ENCODE measurements at regions not wholly inside any gene's neighbourhood (a gene's known extent, or its start where the extent isn't known, plus 50 kb on each side); places are given as distances from the start of the nearest gene placed in this dataset.

DNA sequence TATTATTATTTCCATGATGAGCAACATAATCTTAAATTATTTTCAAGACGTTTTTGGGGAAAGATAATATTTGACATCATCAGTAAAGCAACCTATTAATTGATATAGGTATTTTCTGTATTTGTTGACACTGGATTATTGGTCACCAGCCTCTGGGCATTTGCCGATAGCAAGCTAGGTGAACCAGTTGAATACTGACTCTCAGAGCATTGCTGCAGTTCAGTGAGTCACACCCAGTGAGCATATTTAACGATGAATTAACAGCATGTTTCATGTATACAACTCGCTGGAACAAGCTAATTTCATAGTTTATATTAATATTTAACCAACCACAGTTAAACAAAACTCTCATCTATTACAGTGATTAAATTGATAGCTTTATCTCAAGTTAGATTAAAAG, 1006.0 kb upstream of the DIAPH2 start:
- no peak for TF ChIP-seq EZH2phosphoT487 (IDR thresholded peaks at IDR 0.05; ENCODE audit: borderline replicate concordance, low read length)
- TF ChIP-seq, protein P1, sequence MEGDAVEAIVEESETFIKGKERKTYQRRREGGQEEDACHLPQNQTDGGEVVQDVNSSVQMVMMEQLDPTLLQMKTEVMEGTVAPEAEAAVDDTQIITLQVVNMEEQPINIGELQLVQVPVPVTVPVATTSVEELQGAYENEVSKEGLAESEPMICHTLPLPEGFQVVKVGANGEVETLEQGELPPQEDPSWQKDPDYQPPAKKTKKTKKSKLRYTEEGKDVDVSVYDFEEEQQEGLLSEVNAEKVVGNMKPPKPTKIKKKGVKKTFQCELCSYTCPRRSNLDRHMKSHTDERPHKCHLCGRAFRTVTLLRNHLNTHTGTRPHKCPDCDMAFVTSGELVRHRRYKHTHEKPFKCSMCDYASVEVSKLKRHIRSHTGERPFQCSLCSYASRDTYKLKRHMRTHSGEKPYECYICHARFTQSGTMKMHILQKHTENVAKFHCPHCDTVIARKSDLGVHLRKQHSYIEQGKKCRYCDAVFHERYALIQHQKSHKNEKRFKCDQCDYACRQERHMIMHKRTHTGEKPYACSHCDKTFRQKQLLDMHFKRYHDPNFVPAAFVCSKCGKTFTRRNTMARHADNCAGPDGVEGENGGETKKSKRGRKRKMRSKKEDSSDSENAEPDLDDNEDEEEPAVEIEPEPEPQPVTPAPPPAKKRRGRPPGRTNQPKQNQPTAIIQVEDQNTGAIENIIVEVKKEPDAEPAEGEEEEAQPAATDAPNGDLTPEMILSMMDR (IDR thresholded peaks at IDR 0.05; ENCODE audit: low read depth, low read length, poor library complexity, severe bottlenecking) = no peak

Data from DOHH2 (cell line).